GM23248 (cell line): ENCODE measurements at regions not wholly inside any gene's neighbourhood (a gene's known extent, or its start where the extent isn't known, plus 50 kb on each side); places are given as distances from the start of the nearest gene placed in this dataset.

ENCODE experiments used
- EZH2 ChIP-seq: fragments of 200-600 bp; sonication (generic); IDR thresholded peaks from 2 replicates; pipeline ENCODE4 v1.6.1; 2018; ENCODE audit warnings: antibody characterized with exemption, mild to moderate bottlenecking; ENCODE audit not compliant: insufficient read depth, poor library complexity, severe bottlenecking
- EZH2phosphoT487 ChIP-seq: fragments of 200-600 bp; sonication (generic); IDR thresholded peaks from 2 replicates; pipeline ENCODE4 v1.6.1; 2018; ENCODE audit warnings: antibody characterized with exemption, moderate library complexity, mild to moderate bottlenecking, low read depth; ENCODE audit not compliant: insufficient read depth

DNA sequence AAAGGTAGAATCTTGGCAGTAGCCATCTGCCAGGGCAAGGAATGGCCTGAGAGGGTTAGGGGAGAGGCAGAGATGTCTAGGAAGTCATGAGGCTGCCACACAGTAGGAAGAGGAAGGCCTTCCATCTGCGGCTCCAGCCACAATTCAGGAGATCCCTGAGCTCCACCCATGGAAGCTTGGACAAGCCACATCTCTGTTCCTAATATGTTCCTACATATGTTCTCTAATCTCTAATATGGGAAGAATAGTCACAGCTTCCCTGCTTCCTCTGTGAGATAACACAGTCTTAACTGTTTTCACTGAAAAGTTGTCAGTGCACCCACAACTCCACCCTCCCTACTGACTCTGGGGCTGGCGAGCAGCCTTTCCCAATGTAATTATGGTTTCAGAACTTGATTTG, 109.5 kb downstream of the CDC7 start:
- no peak for TF ChIP-seq EZH2
- TF ChIP-seq EZH2phosphoT487: no peak
